OCI-LY7 (cell line): ENCODE measurements at regions not wholly inside any gene's neighbourhood (a gene's known extent, or its start where the extent isn't known, plus 50 kb on each side); places are given as distances from the start of the nearest gene placed in this dataset.

Experiments
- BruUV-seq: library from RNA; stranded (reverse); fragments of 400-500 nt; replicated peaks from 2 replicates; lab custom pipeline; 2021; lab: Mats Ljungman, UMichigan
- CTCF ChIA-PET: fragments of 300-600 bp; sonication (Branson Sonifier 250); formaldehyde crosslinking; loops from one replicate; lab custom pipeline; 2022; ENCODE audit warnings: antibody characterized with exemption; ENCODE audit not compliant: unreplicated experiment; lab: Charles Lee
- POLR2A ChIA-PET: fragments of 300-600 bp; sonication (Branson Sonifier 250); formaldehyde crosslinking; loops from one replicate; lab custom pipeline; 2022; ENCODE audit warnings: antibody characterized with exemption; lab: Charles Lee
- DNase-seq: peaks from one replicate; pipeline ENCODE4 v3.0.0-alpha.2; 2015; ENCODE audit warnings: low spot score
- H2AFZ ChIP-seq: fragments of 200-600 bp; sonication (generic), shearing (Covaris generic); 2 replicates; pipeline ENCODE4 v1.6.1; 2014; ENCODE audit warnings: mild to moderate bottlenecking, antibody characterized with exemption, low read length, moderate library complexity
- H3K27ac ChIP-seq: fragments of 200-600 bp; sonication (generic); 2 replicates; pipeline ENCODE4 v1.5.1; 2014; ENCODE audit warnings: mixed run types, low read depth, mild to moderate bottlenecking, moderate library complexity, low read length, inconsistent platforms; ENCODE audit not compliant: poor library complexity, severe bottlenecking
- H3K36me3 ChIP-seq: fragments of 200-600 bp; sonication (generic); 2 replicates; pipeline ENCODE4 v1.6.1; 2014; ENCODE audit warnings: mild to moderate bottlenecking, antibody characterized with exemption, low read length, moderate library complexity, mixed read lengths; ENCODE audit not compliant: insufficient read depth
- H3K4me1 ChIP-seq: fragments of 200-600 bp; sonication (generic); 2 replicates; pipeline ENCODE4 v1.5.1; 2014; ENCODE audit warnings: mild to moderate bottlenecking, low read length; ENCODE audit not compliant: insufficient read depth, poor library complexity, severe bottlenecking
- H3K4me2 ChIP-seq: fragments of 200-600 bp; sonication (generic); 2 replicates; pipeline ENCODE4 v1.6.1; 2014; ENCODE audit warnings: mild to moderate bottlenecking, low read length
- H3K4me3 ChIP-seq: fragments of 200-600 bp; sonication (generic); 2 replicates; pipeline ENCODE4 v1.5.1; 2014; ENCODE audit warnings: mild to moderate bottlenecking, low read depth, low read length; ENCODE audit not compliant: poor library complexity, severe bottlenecking
- H3K79me2 ChIP-seq: fragments of 200-600 bp; sonication (generic); 2 replicates; pipeline ENCODE4 v1.6.1; 2016; ENCODE audit warnings: low read depth, mild to moderate bottlenecking, low read length, moderate library complexity, mixed read lengths; ENCODE audit not compliant: insufficient read depth
- H3K9me2 ChIP-seq: fragments of 200-600 bp; sonication (generic); 2 replicates; pipeline ENCODE4 v1.6.1; 2016; ENCODE audit warnings: mild to moderate bottlenecking, low read length, mixed read lengths; ENCODE audit not compliant: insufficient read depth
- H3K9me3 ChIP-seq: fragments of 200-600 bp; sonication (generic); 2 replicates; pipeline ENCODE4 v1.6.1; 2014; ENCODE audit warnings: mild to moderate bottlenecking, mixed run types, low read length, mixed read lengths
- H4K20me1 ChIP-seq: fragments of 200-600 bp; sonication (generic); 2 replicates; pipeline ENCODE4 v1.6.1; 2014; ENCODE audit warnings: mild to moderate bottlenecking, antibody characterized with exemption, low read length, moderate library complexity, mixed read lengths; ENCODE audit not compliant: insufficient read depth
- EZH2phosphoT487 ChIP-seq: fragments of 200-600 bp; sonication (generic); IDR thresholded peaks from 2 replicates; pipeline ENCODE4 v1.6.1; 2018; ENCODE audit warnings: low read depth, borderline replicate concordance, mild to moderate bottlenecking, mixed run types, antibody characterized with exemption, low read length, moderate library complexity, mixed read lengths
- intact Hi-C: fragments of 100-400 bp; cut with micrococcal nuclease; formaldehyde crosslinking; loops from one replicate; pipeline ENCODE4 v1.10.0; 2022; ENCODE audit not compliant: unreplicated experiment
- TF ChIP-seq, protein P1 (sequence below): fragments of 200-600 bp; sonication (generic); conservative IDR thresholded peaks from 2 replicates; pipeline ENCODE4 v1.5.1; 2014; ENCODE audit warnings: mild to moderate bottlenecking, antibody characterized with exemption, low read length, moderate library complexity, mixed read lengths

DNA sequence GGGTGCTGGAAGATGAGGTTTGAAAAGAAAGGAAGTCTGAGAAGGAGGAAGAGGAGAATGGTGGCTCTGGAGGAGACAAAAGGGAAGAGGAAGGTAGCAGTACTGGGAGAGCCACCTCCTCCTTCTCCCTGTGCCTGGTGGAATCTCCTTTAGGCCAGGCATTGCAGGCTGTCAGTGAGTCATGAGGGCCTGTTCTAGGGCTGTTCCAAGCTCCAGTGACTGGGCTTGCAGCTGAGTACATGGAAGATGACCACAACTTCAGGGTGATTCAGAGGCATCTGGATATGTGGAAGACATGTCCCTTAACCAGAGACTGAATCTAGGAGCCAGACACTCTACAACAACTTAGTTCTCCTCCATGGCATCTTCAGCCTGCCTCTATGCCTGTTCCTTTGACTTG lies 107.8 kb downstream of the EFNB1 start:
- ChIA-PET CTCF (no interaction called here), POLR2A (no interaction called here)
- Histone ChIP-seq H3K9me3 (no peaks in the 10 kb centered on the region), H2AFZ (no peak overlapping the region), H3K4me1 (no peaks in the 10 kb centered on the region), H4K20me1 (no peaks in the 10 kb centered on the region), H3K9me2 (no peaks in the 10 kb centered on the region), H3K36me3 (no peaks in the 10 kb centered on the region), H3K4me3 (no peak overlapping the region), H3K79me2 (no peaks in the 10 kb centered on the region), H3K27ac (no peak overlapping the region), H3K4me2 (no peak overlapping the region)
- BruUV-seq, result no TSS peak
- TF ChIP-seq, protein P1, sequence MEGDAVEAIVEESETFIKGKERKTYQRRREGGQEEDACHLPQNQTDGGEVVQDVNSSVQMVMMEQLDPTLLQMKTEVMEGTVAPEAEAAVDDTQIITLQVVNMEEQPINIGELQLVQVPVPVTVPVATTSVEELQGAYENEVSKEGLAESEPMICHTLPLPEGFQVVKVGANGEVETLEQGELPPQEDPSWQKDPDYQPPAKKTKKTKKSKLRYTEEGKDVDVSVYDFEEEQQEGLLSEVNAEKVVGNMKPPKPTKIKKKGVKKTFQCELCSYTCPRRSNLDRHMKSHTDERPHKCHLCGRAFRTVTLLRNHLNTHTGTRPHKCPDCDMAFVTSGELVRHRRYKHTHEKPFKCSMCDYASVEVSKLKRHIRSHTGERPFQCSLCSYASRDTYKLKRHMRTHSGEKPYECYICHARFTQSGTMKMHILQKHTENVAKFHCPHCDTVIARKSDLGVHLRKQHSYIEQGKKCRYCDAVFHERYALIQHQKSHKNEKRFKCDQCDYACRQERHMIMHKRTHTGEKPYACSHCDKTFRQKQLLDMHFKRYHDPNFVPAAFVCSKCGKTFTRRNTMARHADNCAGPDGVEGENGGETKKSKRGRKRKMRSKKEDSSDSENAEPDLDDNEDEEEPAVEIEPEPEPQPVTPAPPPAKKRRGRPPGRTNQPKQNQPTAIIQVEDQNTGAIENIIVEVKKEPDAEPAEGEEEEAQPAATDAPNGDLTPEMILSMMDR, result no peak
- no peak for TF ChIP-seq EZH2phosphoT487
- intact Hi-C loops, result no loop called here
- DNase-seq, result no peak

DNA sequence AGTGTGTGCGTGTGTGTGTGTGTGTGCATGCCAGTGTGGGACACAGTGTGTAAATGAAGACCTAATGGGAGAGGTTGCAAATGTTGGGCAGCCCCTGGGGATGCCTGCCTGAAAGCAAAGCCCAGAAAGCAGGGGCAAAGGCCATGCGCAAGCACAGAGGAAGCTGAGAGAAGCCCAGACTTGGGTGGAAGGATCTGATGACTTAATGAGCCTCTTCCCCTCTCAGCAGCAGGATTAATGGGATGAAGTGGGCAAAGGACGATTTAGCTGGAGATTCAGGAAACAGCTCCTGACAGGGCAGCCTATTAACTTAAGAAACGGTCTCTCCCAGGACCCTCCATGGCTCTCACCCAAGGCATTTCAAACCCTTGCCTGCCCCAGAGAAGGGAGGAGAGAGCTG lies 107.3 kb downstream of the EFNB1 start:
- no peak overlapping the region for H2AFZ ChIP-seq
- H3K4me1 ChIP-seq, result no peaks in the 10 kb centered on the region
- TF ChIP-seq, protein P1, result no peak
- no peak for TF ChIP-seq EZH2phosphoT487
- ChIA-PET CTCF (no interaction called here), POLR2A (no interaction called here)
- no peak overlapping the region for H3K4me3 ChIP-seq
- intact Hi-C loops, result no loop called here
- H3K36me3 ChIP-seq, result no peaks in the 10 kb centered on the region
- H4K20me1 ChIP-seq, result no peaks in the 10 kb centered on the region
- BruUV-seq, result no TSS peak
- DNase-seq, result no peak
- no peak overlapping the region for H3K4me2 ChIP-seq
- H3K27ac ChIP-seq, result no peak overlapping the region
- H3K9me2 ChIP-seq, result no peaks in the 10 kb centered on the region
- no peaks in the 10 kb centered on the region for H3K9me3 ChIP-seq
- H3K79me2 ChIP-seq, result no peaks in the 10 kb centered on the region

DNA sequence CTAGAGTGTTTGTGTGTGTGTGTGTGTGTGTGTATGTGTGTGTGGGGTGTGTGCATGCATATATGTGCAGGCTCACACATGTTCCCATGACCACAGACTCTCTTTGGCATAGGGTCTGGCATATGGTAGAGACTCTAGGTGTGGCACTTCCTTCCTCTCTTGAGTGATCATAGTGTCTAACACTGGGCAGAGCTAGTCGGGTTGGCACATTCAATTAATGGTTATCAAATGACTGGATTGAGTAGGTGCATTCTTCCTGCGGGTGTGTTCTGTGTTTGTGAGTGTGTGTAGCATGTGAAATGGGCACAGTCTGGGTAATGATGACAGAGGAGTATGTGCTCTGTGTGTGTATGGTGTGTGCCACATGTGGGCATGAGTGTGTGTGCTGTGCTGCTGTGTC lies 106.5 kb downstream of the EFNB1 start:
- TF ChIP-seq, protein P1, result no peak
- no peak for TF ChIP-seq EZH2phosphoT487
- CTCF ChIA-PET, result no interaction called here
- no peak overlapping the region for H2AFZ ChIP-seq

More for the DNA sequence above, 106.5 kb downstream of the EFNB1 start:
- Histone ChIP-seq H4K20me1 (no peaks in the 10 kb centered on the region), H3K36me3 (no peaks in the 10 kb centered on the region), H3K27ac (no peak overlapping the region), H3K4me1 (no peaks in the 10 kb centered on the region), H3K9me3 (no peaks in the 10 kb centered on the region), H3K4me3 (no peak overlapping the region), H3K79me2 (no peaks in the 10 kb centered on the region), H3K9me2 (no peaks in the 10 kb centered on the region), H3K4me2 (no peak overlapping the region)
- intact Hi-C loops, result no loop called here
- no peak for DNase-seq
- no TSS peak for BruUV-seq
- POLR2A ChIA-PET, result no interaction called here
